ENCODE measurements at regions not wholly inside any gene's neighbourhood (a gene's known extent, or its start where the extent isn't known, plus 50 kb on each side); places are given as distances from the start of the nearest gene placed in this dataset. TPM values are rescaled to one million over a fixed set of nuclear protein-coding genes. Genes with fewer than 3 reads are reported as not detected.

Small RNA genes in the stretch of these regions (microRNA-seq; reads per million reads assigned to microRNA genes)
- not detected for gene MIR4272 (ENCODE audit: borderline microRNAs expressed, borderline number of aligned reads, borderline replicate concordance)
